ENCODE measurements at regions not wholly inside any gene's neighbourhood (a gene's known extent, or its start where the extent isn't known, plus 50 kb on each side); places are given as distances from the start of the nearest gene placed in this dataset.

GRCh38 chr3:152554980-152555379, 280.0 kb upstream of the P2RY1 start:
- no peak for TF ChIP-seq CTCF (IDR thresholded peaks at IDR 0.05)
- no peak for TF ChIP-seq POLR2AphosphoS5 (IDR thresholded peaks at IDR 0.05)

Measured in transverse colon (tissue), 4 donors.